ENCODE measurements at regions not wholly inside any gene's neighbourhood (a gene's known extent, or its start where the extent isn't known, plus 50 kb on each side); places are given as distances from the start of the nearest gene placed in this dataset.

DNA sequence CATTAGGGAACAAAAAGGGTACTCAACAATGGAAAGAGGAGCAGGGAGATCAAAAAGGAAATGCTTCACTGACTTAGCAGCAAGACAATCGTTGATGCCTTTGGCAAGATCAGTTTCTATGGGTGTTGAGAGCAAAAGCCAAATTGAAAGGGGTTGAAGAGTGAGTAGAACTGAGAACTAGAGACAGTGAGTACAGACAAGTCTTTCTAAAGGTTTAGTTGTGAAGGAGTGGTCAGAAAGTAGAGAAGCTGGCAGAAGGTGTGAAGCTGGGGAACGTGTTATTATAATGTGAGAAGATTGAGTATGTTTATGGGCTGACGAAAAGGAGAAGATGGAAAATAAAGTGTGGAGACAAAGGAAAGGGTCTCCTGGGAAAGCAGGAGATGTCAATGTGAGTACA lies 221.2 kb upstream of the USP25 start:
- no peak overlapping the region for H3K4me2 ChIP-seq (ENCODE audit: low read depth, low read length)
- H3K9me1 ChIP-seq (ENCODE audit: insufficient read depth, low read length): no peaks in the 10 kb centered on the region
- H3K4ac ChIP-seq (ENCODE audit: low read depth, low read length): no peak overlapping the region
- no peak overlapping the region for H3K23ac ChIP-seq (ENCODE audit: low read depth, low read length)
- H2AK9ac ChIP-seq (replicated peaks; ENCODE audit: low read depth, low read length, poor library complexity): no peak overlapping the region
- no peaks in the 10 kb centered on the region for H3K27me3 ChIP-seq (ENCODE audit: control insufficient read depth, insufficient read depth, low read length)
- no peak overlapping the region for H3K18ac ChIP-seq (ENCODE audit: low read depth, low read length)
- ChIA-PET POLR2A (ENCODE audit: unreplicated experiment) (no interaction called here), CTCF (no interaction called here)
- no peak overlapping the region for H2BK15ac ChIP-seq (ENCODE audit: low read depth, low read length)
- no peak overlapping the region for H2BK120ac ChIP-seq (ENCODE audit: low read depth, low read length)
- H3K9me3 ChIP-seq (ENCODE audit: control insufficient read depth, insufficient read depth, low read length): no peaks in the 10 kb centered on the region
- H3K4me3 ChIP-seq (ENCODE audit: insufficient read depth, low read depth, low read length): no peak overlapping the region
- intact Hi-C loops (cut with micrococcal nuclease): no loop called here
- no peak for DNase-seq
- H3K4me1 ChIP-seq (ENCODE audit: control insufficient read depth, insufficient read depth, low read length): no peaks in the 10 kb centered on the region
- no peak overlapping the region for H3K56ac ChIP-seq (ENCODE audit: extremely low read depth, insufficient read depth, low read length)
- H2AK5ac ChIP-seq (ENCODE audit: low read depth, low read length): no peak overlapping the region
- H4K5ac ChIP-seq (ENCODE audit: low read depth, low read length): no peak overlapping the region
- H2BK20ac ChIP-seq (ENCODE audit: low read depth, low read length): no peak overlapping the region
- H3K36me3 ChIP-seq (ENCODE audit: control insufficient read depth, insufficient read depth, low read length): no peaks in the 10 kb centered on the region
- in situ Hi-C loops (cut with MboI; ENCODE audit: low sequenced_read_pairs): no loop called here
- dilution Hi-C loops (cut with HindIII; ENCODE audit: low sequenced_read_pairs, unreplicated experiment): no loop called here
- no peak overlapping the region for H4K8ac ChIP-seq (ENCODE audit: low read depth in 2 of 2, low read length in 2 of 2)
- TF ChIP-seq RCOR1 (IDR thresholded peaks at IDR 0.05; ENCODE audit: insufficient replicate concordance, low read length): no peak
- TF ChIP-seq, protein P1, sequence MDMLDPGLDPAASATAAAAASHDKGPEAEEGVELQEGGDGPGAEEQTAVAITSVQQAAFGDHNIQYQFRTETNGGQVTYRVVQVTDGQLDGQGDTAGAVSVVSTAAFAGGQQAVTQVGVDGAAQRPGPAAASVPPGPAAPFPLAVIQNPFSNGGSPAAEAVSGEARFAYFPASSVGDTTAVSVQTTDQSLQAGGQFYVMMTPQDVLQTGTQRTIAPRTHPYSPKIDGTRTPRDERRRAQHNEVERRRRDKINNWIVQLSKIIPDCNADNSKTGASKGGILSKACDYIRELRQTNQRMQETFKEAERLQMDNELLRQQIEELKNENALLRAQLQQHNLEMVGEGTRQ (IDR thresholded peaks at IDR 0.05; ENCODE audit: low read depth, low read length): no peak
- TF ChIP-seq RAD21 (IDR thresholded peaks at IDR 0.05; ENCODE audit: low read length): no peak
- TF ChIP-seq SMC3 (IDR thresholded peaks at IDR 0.05; ENCODE audit: low read depth, low read length): no peak
- TF ChIP-seq CEBPB (IDR thresholded peaks at IDR 0.05; ENCODE audit: low read depth, low read length): no peak
- TF ChIP-seq FOS (IDR thresholded peaks at IDR 0.05; ENCODE audit: low read depth, low read length): no peak
- no peak for TF ChIP-seq MXI1 (IDR thresholded peaks at IDR 0.05; ENCODE audit: borderline replicate concordance, low read depth, low read length)
- TF ChIP-seq NFE2L2 (IDR thresholded peaks at IDR 0.05; ENCODE audit: low read depth, low read length): no peak
- no peak for TF ChIP-seq BHLHE40 (IDR thresholded peaks at IDR 0.05; ENCODE audit: low read depth, low read length)
- TF ChIP-seq MAZ (IDR thresholded peaks at IDR 0.05; ENCODE audit: borderline replicate concordance, low read depth, low read length): no peak
- TF ChIP-seq CHD1 (IDR thresholded peaks at IDR 0.05; ENCODE audit: low read depth, low read length): no peak
- TF ChIP-seq RFX5 (IDR thresholded peaks at IDR 0.05; ENCODE audit: low read depth, low read length): no peak
- no peak for TF ChIP-seq MAFK (IDR thresholded peaks at IDR 0.05; ENCODE audit: low read depth, low read length)
- TF ChIP-seq, protein P2, sequence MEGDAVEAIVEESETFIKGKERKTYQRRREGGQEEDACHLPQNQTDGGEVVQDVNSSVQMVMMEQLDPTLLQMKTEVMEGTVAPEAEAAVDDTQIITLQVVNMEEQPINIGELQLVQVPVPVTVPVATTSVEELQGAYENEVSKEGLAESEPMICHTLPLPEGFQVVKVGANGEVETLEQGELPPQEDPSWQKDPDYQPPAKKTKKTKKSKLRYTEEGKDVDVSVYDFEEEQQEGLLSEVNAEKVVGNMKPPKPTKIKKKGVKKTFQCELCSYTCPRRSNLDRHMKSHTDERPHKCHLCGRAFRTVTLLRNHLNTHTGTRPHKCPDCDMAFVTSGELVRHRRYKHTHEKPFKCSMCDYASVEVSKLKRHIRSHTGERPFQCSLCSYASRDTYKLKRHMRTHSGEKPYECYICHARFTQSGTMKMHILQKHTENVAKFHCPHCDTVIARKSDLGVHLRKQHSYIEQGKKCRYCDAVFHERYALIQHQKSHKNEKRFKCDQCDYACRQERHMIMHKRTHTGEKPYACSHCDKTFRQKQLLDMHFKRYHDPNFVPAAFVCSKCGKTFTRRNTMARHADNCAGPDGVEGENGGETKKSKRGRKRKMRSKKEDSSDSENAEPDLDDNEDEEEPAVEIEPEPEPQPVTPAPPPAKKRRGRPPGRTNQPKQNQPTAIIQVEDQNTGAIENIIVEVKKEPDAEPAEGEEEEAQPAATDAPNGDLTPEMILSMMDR (conservative IDR thresholded peaks at IDR 0.05; ENCODE audit: low read depth, low read length): no peak
- TF ChIP-seq POLR2A (IDR thresholded peaks at IDR 0.05; ENCODE audit: low read depth, low read length): no peak
- TF ChIP-seq, protein P3, sequence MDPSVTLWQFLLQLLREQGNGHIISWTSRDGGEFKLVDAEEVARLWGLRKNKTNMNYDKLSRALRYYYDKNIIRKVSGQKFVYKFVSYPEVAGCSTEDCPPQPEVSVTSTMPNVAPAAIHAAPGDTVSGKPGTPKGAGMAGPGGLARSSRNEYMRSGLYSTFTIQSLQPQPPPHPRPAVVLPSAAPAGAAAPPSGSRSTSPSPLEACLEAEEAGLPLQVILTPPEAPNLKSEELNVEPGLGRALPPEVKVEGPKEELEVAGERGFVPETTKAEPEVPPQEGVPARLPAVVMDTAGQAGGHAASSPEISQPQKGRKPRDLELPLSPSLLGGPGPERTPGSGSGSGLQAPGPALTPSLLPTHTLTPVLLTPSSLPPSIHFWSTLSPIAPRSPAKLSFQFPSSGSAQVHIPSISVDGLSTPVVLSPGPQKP (IDR thresholded peaks at IDR 0.05; ENCODE audit: borderline replicate concordance, low read depth, low read length): no peak
- no peak overlapping the region for H3K9ac ChIP-seq (ENCODE audit: low read depth, low read length)
- no peak overlapping the region for H2AFZ ChIP-seq (replicated peaks; ENCODE audit: low read length, poor library complexity)
- no peaks in the 10 kb centered on the region for H4K20me1 ChIP-seq (ENCODE audit: insufficient read depth, low read length)
- 30 to 94% methylated on average over 2 to 3 of the region's 3 CpGs for WGBS, 2 experiments (ENCODE audit: extremely low coverage in 2 of 2, insufficient read length in 1 of 2)
- H3K27ac ChIP-seq (ENCODE audit: insufficient read depth, low read length): no peak overlapping the region
- H3K79me1 ChIP-seq (ENCODE audit: low read depth in 1 of 2, low read length in 2 of 2): no peaks in the 10 kb centered on the region
- no peak for ATAC-seq (ENCODE audit: low read depth)
- no TSS peak for BruUV-seq (replicated peaks)
- no peak overlapping the region for H3K14ac ChIP-seq (replicated peaks; ENCODE audit: low read depth, low read length)
- H2BK5ac ChIP-seq (ENCODE audit: low read depth, low read length, poor library complexity, severe bottlenecking): no peak overlapping the region
- H4K91ac ChIP-seq (ENCODE audit: insufficient read depth, low read depth, low read length): no peak overlapping the region

Data from IMR-90 (cell line).